ENCODE measurements at regions not wholly inside any gene's neighbourhood (a gene's known extent, or its start where the extent isn't known, plus 50 kb on each side); places are given as distances from the start of the nearest gene placed in this dataset.

GRCh38 chr18:73826098-73826497, 321.5 kb downstream of the FBXO15 start:
- H3K9me3 Mint-ChIP-seq, result no peaks in the 10 kb centered on the region
- H3K36me3 Mint-ChIP-seq, result no peaks in the 10 kb centered on the region
- H3K4me1 Mint-ChIP-seq, result no peaks in the 10 kb centered on the region
- H3K27me3 Mint-ChIP-seq (ENCODE audit: low read depth), result peaks cover 31% of the 10 kb centered on the region
- no peak overlapping the region for H3K4me3 Mint-ChIP-seq
- no peak for DNase-seq (ENCODE audit: low spot score in 2 of 2, unreplicated experiment in 2 of 2)
- H3K27ac Mint-ChIP-seq, result no peak overlapping the region
- TF ChIP-seq, protein P1, sequence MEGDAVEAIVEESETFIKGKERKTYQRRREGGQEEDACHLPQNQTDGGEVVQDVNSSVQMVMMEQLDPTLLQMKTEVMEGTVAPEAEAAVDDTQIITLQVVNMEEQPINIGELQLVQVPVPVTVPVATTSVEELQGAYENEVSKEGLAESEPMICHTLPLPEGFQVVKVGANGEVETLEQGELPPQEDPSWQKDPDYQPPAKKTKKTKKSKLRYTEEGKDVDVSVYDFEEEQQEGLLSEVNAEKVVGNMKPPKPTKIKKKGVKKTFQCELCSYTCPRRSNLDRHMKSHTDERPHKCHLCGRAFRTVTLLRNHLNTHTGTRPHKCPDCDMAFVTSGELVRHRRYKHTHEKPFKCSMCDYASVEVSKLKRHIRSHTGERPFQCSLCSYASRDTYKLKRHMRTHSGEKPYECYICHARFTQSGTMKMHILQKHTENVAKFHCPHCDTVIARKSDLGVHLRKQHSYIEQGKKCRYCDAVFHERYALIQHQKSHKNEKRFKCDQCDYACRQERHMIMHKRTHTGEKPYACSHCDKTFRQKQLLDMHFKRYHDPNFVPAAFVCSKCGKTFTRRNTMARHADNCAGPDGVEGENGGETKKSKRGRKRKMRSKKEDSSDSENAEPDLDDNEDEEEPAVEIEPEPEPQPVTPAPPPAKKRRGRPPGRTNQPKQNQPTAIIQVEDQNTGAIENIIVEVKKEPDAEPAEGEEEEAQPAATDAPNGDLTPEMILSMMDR (IDR thresholded peaks at IDR 0.05; ENCODE audit: unreplicated experiment), result no peak

DNA sequence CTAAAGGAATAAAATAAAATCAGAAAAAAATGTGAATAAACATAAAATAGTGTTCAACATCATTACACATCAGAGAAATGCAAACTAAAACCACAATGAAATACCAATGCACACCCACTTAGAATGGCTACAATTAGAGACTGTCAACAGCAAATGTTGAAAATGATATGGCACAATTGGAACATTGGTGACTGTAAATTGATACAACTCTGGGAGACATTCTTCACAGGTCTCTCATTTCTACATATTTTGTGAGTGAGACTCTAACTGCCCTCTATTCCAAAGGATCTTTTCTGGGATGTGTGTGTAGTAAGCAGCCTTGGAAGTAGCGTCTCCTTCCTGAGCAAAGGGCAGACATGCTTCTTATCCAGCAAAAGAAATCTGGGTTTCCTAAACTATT, 323.0 kb downstream of the FBXO15 start:
- DNase-seq (ENCODE audit: low spot score in 2 of 2, unreplicated experiment in 2 of 2), result no peak

DNA sequence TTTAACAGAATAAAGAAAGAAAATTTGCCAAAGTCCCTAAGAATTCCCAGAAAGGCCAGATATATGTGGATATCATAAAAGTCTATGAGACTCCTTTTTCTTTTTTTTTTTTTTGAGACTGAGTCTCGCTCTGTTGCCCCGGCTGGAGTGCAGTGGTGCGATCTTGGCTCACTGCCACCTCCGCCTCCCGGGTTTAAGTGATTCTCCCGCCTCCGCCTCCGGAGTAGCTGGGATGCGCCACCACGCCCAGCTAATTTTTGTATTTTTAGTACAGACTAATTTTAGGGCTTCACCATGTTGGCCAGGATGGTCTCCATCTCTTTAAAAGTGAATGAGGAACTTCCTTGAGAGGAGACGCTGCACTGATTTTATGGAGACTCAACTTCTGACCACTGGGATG, 335.2 kb downstream of the FBXO15 start:
- Mint-ChIP-seq H3K27me3 (ENCODE audit: low read depth) (no peaks in the 10 kb centered on the region), H3K4me1 (no peaks in the 10 kb centered on the region), H3K9me3 (peaks cover 5% of the 10 kb centered on the region), H3K4me3 (no peak overlapping the region), H3K27ac (no peak overlapping the region), H3K36me3 (no peaks in the 10 kb centered on the region)
- TF ChIP-seq, protein P1 (IDR thresholded peaks at IDR 0.05; ENCODE audit: unreplicated experiment), result no peak
- DNase-seq (ENCODE audit: low spot score in 2 of 2, unreplicated experiment in 2 of 2), result no peak

More for the DNA sequence above, 323.0 kb downstream of the FBXO15 start:
- no peaks in the 10 kb centered on the region for H3K4me1 Mint-ChIP-seq
- no peak overlapping the region for H3K4me3 Mint-ChIP-seq
- TF ChIP-seq, protein P1 (IDR thresholded peaks at IDR 0.05; ENCODE audit: unreplicated experiment), result no peak
- H3K27me3 Mint-ChIP-seq (ENCODE audit: low read depth), result peaks cover 31% of the 10 kb centered on the region
- no peaks in the 10 kb centered on the region for H3K9me3 Mint-ChIP-seq
- H3K36me3 Mint-ChIP-seq, result no peaks in the 10 kb centered on the region
- no peak overlapping the region for H3K27ac Mint-ChIP-seq

GRCh38 chr18:73807551-73808192, 340.0 kb downstream of the FBXO15 start:
- Mint-ChIP-seq H3K27me3 (ENCODE audit: low read depth) (no peaks in the 10 kb centered on the region), H3K36me3 (no peaks in the 10 kb centered on the region), H3K4me1 (no peaks in the 10 kb centered on the region), H3K4me3 (no peak overlapping the region), H3K9me3 (no peaks in the 10 kb centered on the region), H3K27ac (no peak overlapping the region)
- TF ChIP-seq, protein P1 (IDR thresholded peaks at IDR 0.05; ENCODE audit: unreplicated experiment), result no peak
- no peak for DNase-seq (ENCODE audit: low spot score in 2 of 2, unreplicated experiment in 2 of 2)

GRCh38 chr18:73805991-73806390, 341.6 kb downstream of the FBXO15 start:
- Mint-ChIP-seq H3K9me3 (no peaks in the 10 kb centered on the region), H3K27ac (no peak overlapping the region), H3K36me3 (no peaks in the 10 kb centered on the region), H3K4me3 (no peak overlapping the region), H3K4me1 (no peaks in the 10 kb centered on the region), H3K27me3 (ENCODE audit: low read depth) (peaks cover 3% of the 10 kb centered on the region)
- DNase-seq (ENCODE audit: low spot score in 2 of 2, unreplicated experiment in 2 of 2), result no peak
- TF ChIP-seq, protein P1 (IDR thresholded peaks at IDR 0.05; ENCODE audit: unreplicated experiment), result no peak

DNA sequence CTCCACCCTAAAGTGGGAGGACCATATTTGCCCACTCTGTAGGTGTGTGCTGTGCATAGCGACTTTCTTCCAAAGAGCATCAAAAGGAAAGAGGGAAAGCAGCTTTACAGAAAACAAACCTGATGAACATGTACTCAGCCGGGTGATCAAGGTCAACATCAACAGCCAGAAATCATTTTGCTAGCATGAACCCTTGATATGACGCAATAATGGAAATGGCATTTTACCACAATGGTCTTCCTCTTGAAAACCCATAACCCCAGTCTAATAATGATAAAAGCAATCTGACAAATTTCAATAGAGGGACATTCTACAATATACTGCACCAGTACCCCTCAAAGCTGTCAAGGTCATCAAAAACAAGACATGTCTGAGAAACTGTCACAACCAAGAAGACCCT, 350.2 kb downstream of the FBXO15 start:
- DNase-seq (ENCODE audit: low spot score in 2 of 2, unreplicated experiment in 2 of 2), result no peak
- Mint-ChIP-seq H3K4me1 (peaks cover 12% of the 10 kb centered on the region), H3K27ac (no peak overlapping the region), H3K36me3 (no peaks in the 10 kb centered on the region), H3K4me3 (no peak overlapping the region), H3K27me3 (ENCODE audit: low read depth) (peaks cover 9% of the 10 kb centered on the region), H3K9me3 (no peaks in the 10 kb centered on the region)
- TF ChIP-seq, protein P1 (IDR thresholded peaks at IDR 0.05; ENCODE audit: unreplicated experiment), result no peak
